ENCODE measurements at regions not wholly inside any gene's neighbourhood (a gene's known extent, or its start where the extent isn't known, plus 50 kb on each side); places are given as distances from the start of the nearest gene placed in this dataset.
A peak's percentile ranks its signal among the peaks of the same experiment; 100 is the strongest.
"Not testable (repeated sequence)": the region's sequence is repeated elsewhere in the genome, so short reads cannot be mapped to it uniquely, and the experiment has no call there.

GRCh38 chr5:112535356-112535755 lies 116.3 kb upstream of the EPB41L4A start:
- H3K27ac ChIP-seq (ENCODE audit: low read depth in 1 of 2, low read length in 1 of 2): no peak overlapping the region
- no peaks in the 10 kb centered on the region for H3K27me3 ChIP-seq (ENCODE audit: control insufficient read depth in 3 of 3, insufficient read depth in 3 of 3, low read length in 2 of 3)
- no peak for ATAC-seq (ENCODE audit: insufficient read depth, low FRiP score)
- 78 to 80% methylated on average over 2 of the region's 2 CpGs for WGBS, 2 donors
- no peaks in the 10 kb centered on the region for H3K9me3 ChIP-seq (ENCODE audit: control insufficient read depth in 4 of 4, insufficient read depth in 3 of 4, low read length in 3 of 4)
- H3K4me1 ChIP-seq (ENCODE audit: control insufficient read depth in 5 of 5, insufficient read depth in 5 of 5, low read length in 5 of 5): no peaks in the 10 kb centered on the region
- H3K9ac ChIP-seq (ENCODE audit: insufficient read depth in 1 of 2, low read length in 2 of 2): no peak overlapping the region
- H3K36me3 ChIP-seq (ENCODE audit: control insufficient read depth in 4 of 4, insufficient read depth in 4 of 4, low read length in 4 of 4): no peaks in the 10 kb centered on the region
- no peak for TF ChIP-seq CTCF (IDR thresholded peaks at IDR 0.05; ENCODE audit: control extremely low read depth, extremely low read depth)
- DNase-seq: no peak
- H3K4me3 ChIP-seq: no peak overlapping the region

GRCh38 chr5:112544558-112544957 lies 125.5 kb upstream of the EPB41L4A start:
- not testable (repeated sequence) for H3K9ac ChIP-seq (ENCODE audit: insufficient read depth in 1 of 2, low read length in 2 of 2); H3K27me3 ChIP-seq (ENCODE audit: control insufficient read depth in 3 of 3, insufficient read depth in 3 of 3, low read length in 2 of 3)

GRCh38 chr5:112546946-112547592 lies 128.0 kb upstream of the EPB41L4A start:
- Histone ChIP-seq H3K27me3 (ENCODE audit: control insufficient read depth in 3 of 3, insufficient read depth in 3 of 3, low read length in 2 of 3) (no peaks in the 10 kb centered on the region), H3K4me1 (ENCODE audit: control insufficient read depth in 5 of 5, insufficient read depth in 5 of 5, low read length in 5 of 5) (no peaks in the 10 kb centered on the region), H3K9me3 (ENCODE audit: control insufficient read depth in 4 of 4, insufficient read depth in 3 of 4, low read length in 3 of 4) (no peaks in the 10 kb centered on the region), H3K9ac (ENCODE audit: insufficient read depth in 1 of 2, low read length in 2 of 2) (no peak overlapping the region), H3K4me3 (no peak overlapping the region), H3K27ac (ENCODE audit: low read depth in 1 of 2, low read length in 1 of 2) (no peak overlapping the region), H3K36me3 (ENCODE audit: control insufficient read depth in 4 of 4, insufficient read depth in 4 of 4, low read length in 4 of 4) (no peaks in the 10 kb centered on the region)
- no peak for ATAC-seq (ENCODE audit: insufficient read depth, low FRiP score)
- TF ChIP-seq CTCF (IDR thresholded peaks at IDR 0.05; ENCODE audit: control extremely low read depth, extremely low read depth): no peak
- no peak for DNase-seq
- WGBS, 2 donors: 88 to 89% methylated on average over 4 of the region's 4 CpGs

More at GRCh38 chr5:112544558-112544957, 125.5 kb upstream of the EPB41L4A start:
- not testable (repeated sequence) for H3K36me3 ChIP-seq (ENCODE audit: control insufficient read depth in 4 of 4, insufficient read depth in 4 of 4, low read length in 4 of 4); H3K9me3 ChIP-seq (ENCODE audit: control insufficient read depth in 4 of 4, insufficient read depth in 3 of 4, low read length in 3 of 4); H3K27ac ChIP-seq (ENCODE audit: low read depth in 1 of 2, low read length in 1 of 2); DNase-seq; ATAC-seq (ENCODE audit: insufficient read depth, low FRiP score); H3K4me3 ChIP-seq; H3K4me1 ChIP-seq (ENCODE audit: control insufficient read depth in 5 of 5, insufficient read depth in 5 of 5, low read length in 5 of 5)
- 78 to 82% methylated on average over 3 of the region's 3 CpGs for WGBS, 2 donors

- 49 to 54% methylated on average over 4 of the region's 4 CpGs for WGBS, 2 donors
- peak; percentile 57 for ATAC-seq (ENCODE audit: insufficient read depth, low FRiP score)
- Histone ChIP-seq H3K9me3 (ENCODE audit: control insufficient read depth in 4 of 4, insufficient read depth in 3 of 4, low read length in 3 of 4) (no peaks in the 10 kb centered on the region), H3K36me3 (ENCODE audit: control insufficient read depth in 4 of 4, insufficient read depth in 4 of 4, low read length in 4 of 4) (no peaks in the 10 kb centered on the region), H3K9ac (ENCODE audit: insufficient read depth in 1 of 2, low read length in 2 of 2) (no peak overlapping the region), H3K4me1 (ENCODE audit: control insufficient read depth in 5 of 5, insufficient read depth in 5 of 5, low read length in 5 of 5) (no peaks in the 10 kb centered on the region), H3K4me3 (no peak overlapping the region), H3K27me3 (ENCODE audit: control insufficient read depth in 3 of 3, insufficient read depth in 3 of 3, low read length in 2 of 3) (no peaks in the 10 kb centered on the region), H3K27ac (ENCODE audit: low read depth in 1 of 2, low read length in 1 of 2) (no peak overlapping the region)
- TF ChIP-seq CTCF (IDR thresholded peaks at IDR 0.05; ENCODE audit: control extremely low read depth, extremely low read depth): no peak
- peak in 2 of 3 donors; percentile 6 to 26 for DNase-seq
Measured at GRCh38 chr5:112548246-112548881, 129.3 kb upstream of the EPB41L4A start.

Measured in lung (tissue), 11 donors.